MCF 10A (cell line): ENCODE measurements at regions not wholly inside any gene's neighbourhood (a gene's known extent, or its start where the extent isn't known, plus 50 kb on each side); places are given as distances from the start of the nearest gene placed in this dataset.

ENCODE experiments used
- BruUV-seq: library from RNA; stranded (reverse); fragments of 400-500 nt; replicated peaks from 2 replicates; lab custom pipeline; 2021; lab: Mats Ljungman, UMichigan
- CTCF ChIA-PET: fragments of 300-600 bp; sonication (Branson Sonifier 250); formaldehyde crosslinking; extraction: SDS; loops from one replicate; lab custom pipeline; 2021; ENCODE audit warnings: antibody characterized with exemption, inconsistent platforms; lab: Yijun Ruan, JAX
- POLR2A ChIA-PET: fragments of 300-600, 350-650 bp; sonication (Branson Sonifier 250); formaldehyde crosslinking; extraction: SDS; loops from one replicate; lab custom pipeline; 2020; ENCODE audit warnings: antibody characterized with exemption, inconsistent platforms; lab: Yijun Ruan, JAX
- DNase-seq: peaks from one replicate; pipeline ENCODE4 v3.0.0-alpha.2; 2018; ENCODE audit not compliant: unreplicated experiment
- H3K27ac Mint-ChIP-seq: one replicate; pipeline ENCODE4 v1.8.0; 2022; ENCODE audit warnings: mild to moderate bottlenecking, low read depth, mixed read lengths; ENCODE audit not compliant: unreplicated experiment
- H3K27me3 Mint-ChIP-seq: one replicate; pipeline ENCODE4 v1.8.0; 2022; ENCODE audit warnings: mixed read lengths; ENCODE audit not compliant: insufficient read depth, unreplicated experiment
- H3K36me3 Mint-ChIP-seq: one replicate; pipeline ENCODE4 v1.8.0; 2022; ENCODE audit warnings: mild to moderate bottlenecking, moderate library complexity, mixed read lengths; ENCODE audit not compliant: insufficient read depth, unreplicated experiment
- H3K4me1 Mint-ChIP-seq: one replicate; pipeline ENCODE4 v1.8.0; 2022; ENCODE audit warnings: mixed read lengths; ENCODE audit not compliant: insufficient read depth, unreplicated experiment
- H3K4me3 Mint-ChIP-seq: one replicate; pipeline ENCODE4 v1.8.0; 2022; ENCODE audit warnings: mild to moderate bottlenecking, moderate library complexity, mixed read lengths; ENCODE audit not compliant: unreplicated experiment
- H3K9me3 Mint-ChIP-seq: one replicate; pipeline ENCODE4 v1.8.0; 2022; ENCODE audit warnings: mixed read lengths; ENCODE audit not compliant: unreplicated experiment
- CTCF ChIP-seq: fragments of 200-600 bp; IDR thresholded peaks from one replicate; pipeline ENCODE4 v1.8.0; 2022; ENCODE audit warnings: antibody characterized with exemption, mild to moderate bottlenecking; ENCODE audit not compliant: unreplicated experiment
- intact Hi-C: fragments of 100-400 bp; cut with micrococcal nuclease; formaldehyde crosslinking; loops from 2 replicates; pipeline ENCODE4 v1.14.1; 2022

- ChIA-PET POLR2A (interaction anchor here (0.7 kb wide), 1 partner anchor 179 kb away, joined by 3 read pairs; no protein-coding TSS in a partner anchor), CTCF (interaction anchor here (0.6 kb wide), 1 partner anchor 20 kb away, joined by 3 read pairs; no protein-coding TSS in a partner anchor)
- H3K9me3 Mint-ChIP-seq = no peaks in the 10 kb centered on the region
- no peaks in the 10 kb centered on the region for H3K4me1 Mint-ChIP-seq
- H3K27me3 Mint-ChIP-seq = no peaks in the 10 kb centered on the region
- no peak for TF ChIP-seq CTCF
- peaks cover 90% of the 10 kb centered on the region for H3K36me3 Mint-ChIP-seq
- no TSS peak for BruUV-seq
- H3K4me3 Mint-ChIP-seq = no peak overlapping the region
- H3K27ac Mint-ChIP-seq = no peak overlapping the region
- no peak for DNase-seq
- intact Hi-C loops = no loop called here
Measured at GRCh38 chr17:77498791-77499698, 358.3 kb downstream of the SEC14L1 start.

GRCh38 chr17:77499699-77500435 lies 359.1 kb downstream of the SEC14L1 start:
- POLR2A ChIA-PET = interaction anchor here (0.6 to 0.7 kb wide), 2 partner anchors 179 to 424 kb away, joined by 3 to 5 read pairs; no protein-coding TSS in a partner anchor
- intact Hi-C loops = no loop called here

GRCh38 chr17:77501101-77501566 lies 360.4 kb downstream of the SEC14L1 start:
- Mint-ChIP-seq H3K4me3 (no peak overlapping the region), H3K27me3 (no peaks in the 10 kb centered on the region), H3K9me3 (no peaks in the 10 kb centered on the region), H3K27ac (no peak overlapping the region), H3K4me1 (no peaks in the 10 kb centered on the region), H3K36me3 (peaks cover 70% of the 10 kb centered on the region)
- intact Hi-C loops = no loop called here
- no TSS peak for BruUV-seq
- DNase-seq = no peak
- CTCF ChIA-PET = interaction anchor here (1.0 kb wide), 1 partner anchor 71 kb away, joined by 6 read pairs; no protein-coding TSS in a partner anchor
- peak; percentile 22 for TF ChIP-seq CTCF
- POLR2A ChIA-PET = interaction anchor here (0.5 kb wide), 1 partner anchor 196 kb away, joined by 3 read pairs; no protein-coding TSS in a partner anchor

More at GRCh38 chr17:77499699-77500435, 359.1 kb downstream of the SEC14L1 start:
- Mint-ChIP-seq H3K9me3 (no peaks in the 10 kb centered on the region), H3K4me3 (no peak overlapping the region), H3K36me3 (peaks cover 83% of the 10 kb centered on the region), H3K27ac (no peak overlapping the region), H3K27me3 (no peaks in the 10 kb centered on the region), H3K4me1 (no peaks in the 10 kb centered on the region)
- TSS peak; percentile 48 for BruUV-seq
- DNase-seq = no peak
- no peak for TF ChIP-seq CTCF
- CTCF ChIA-PET = interaction anchor here (0.6 kb wide), 1 partner anchor 19 kb away, joined by 3 read pairs; no protein-coding TSS in a partner anchor
